ENCODE measurements at regions not wholly inside any gene's neighbourhood (a gene's known extent, or its start where the extent isn't known, plus 50 kb on each side); places are given as distances from the start of the nearest gene placed in this dataset.

GRCh38 chr6:71584712-71585436 lies 296.3 kb downstream of the OGFRL1 start:
- Histone ChIP-seq H3K4me1 (ENCODE audit: control insufficient read depth in 1 of 2, insufficient read depth in 2 of 2, low read length in 2 of 2) (no peaks in the 10 kb centered on the region), H3K18ac (ENCODE audit: low read length) (no peak overlapping the region), H2BK5ac (ENCODE audit: low read depth, low read length, poor library complexity) (no peak overlapping the region), H3K27ac (ENCODE audit: low read depth, low read length) (no peak overlapping the region), H3K9me3 (ENCODE audit: insufficient read depth, low read depth, low read length) (peaks cover 5% of the 10 kb centered on the region), H3K9ac (ENCODE audit: low read length) (no peak overlapping the region), H3K4me3 (ENCODE audit: low read depth, low read length) (no peak overlapping the region), H2BK120ac (ENCODE audit: insufficient read depth, low read length, poor library complexity) (no peak overlapping the region), H3K36me3 (ENCODE audit: control insufficient read depth in 1 of 2, insufficient read depth in 2 of 2, low read length in 2 of 2) (no peaks in the 10 kb centered on the region), H4K12ac (ENCODE audit: low read depth, low read length) (no peak overlapping the region), H4K91ac (ENCODE audit: low read depth, low read length) (no peak overlapping the region), H3K79me2 (ENCODE audit: control insufficient read depth, insufficient read depth, low read length, poor library complexity) (no peaks in the 10 kb centered on the region), H3K4me2 (ENCODE audit: low read length) (no peak overlapping the region), H2BK12ac (ENCODE audit: low read length) (no peak overlapping the region), H2AFZ (ENCODE audit: insufficient read depth, low read length, poor library complexity) (no peak overlapping the region), H2AK5ac (ENCODE audit: low read length) (no peak overlapping the region), H3K23ac (ENCODE audit: low read length) (no peak overlapping the region), H3K27me3 (ENCODE audit: insufficient read depth, low read length) (no peaks in the 10 kb centered on the region), H3K79me1 (ENCODE audit: low read length) (no peaks in the 10 kb centered on the region), H4K8ac (ENCODE audit: low read depth, low read length) (no peak overlapping the region), H3K14ac (ENCODE audit: low read length) (no peak overlapping the region), H3K4ac (ENCODE audit: low read depth, low read length) (no peak overlapping the region)
- no peak for DNase-seq
- WGBS (ENCODE audit: extremely low coverage, insufficient coverage, insufficient read length) = no CpG with 5 or more reads among the region's 44 CpGs

- H2AFZ ChIP-seq (ENCODE audit: insufficient read depth, low read length, poor library complexity) = no peak overlapping the region
- no peak for DNase-seq
- H3K4me3 ChIP-seq (ENCODE audit: low read depth, low read length) = peak overlapping the region; percentile 23
- no peak overlapping the region for H3K27ac ChIP-seq (ENCODE audit: low read depth, low read length)
- no peak overlapping the region for H3K9ac ChIP-seq (ENCODE audit: low read length)
- no peak overlapping the region for H4K91ac ChIP-seq (ENCODE audit: low read depth, low read length)
- no peak overlapping the region for H3K23ac ChIP-seq (ENCODE audit: low read length)
- H3K18ac ChIP-seq (ENCODE audit: low read length) = no peak overlapping the region
- H3K27me3 ChIP-seq (ENCODE audit: insufficient read depth, low read length) = no peaks in the 10 kb centered on the region
- no peaks in the 10 kb centered on the region for H3K4me1 ChIP-seq (ENCODE audit: control insufficient read depth in 1 of 2, insufficient read depth in 2 of 2, low read length in 2 of 2)
- no peaks in the 10 kb centered on the region for H3K79me1 ChIP-seq (ENCODE audit: low read length)
- WGBS (ENCODE audit: extremely low coverage, insufficient coverage, insufficient read length) = no CpG with 5 or more reads among the region's 23 CpGs
- H4K12ac ChIP-seq (ENCODE audit: low read depth, low read length) = no peak overlapping the region
- H2AK5ac ChIP-seq (ENCODE audit: low read length) = no peak overlapping the region
- H2BK120ac ChIP-seq (ENCODE audit: insufficient read depth, low read length, poor library complexity) = no peak overlapping the region
- H2BK12ac ChIP-seq (ENCODE audit: low read length) = no peak overlapping the region
- H3K9me3 ChIP-seq (ENCODE audit: insufficient read depth, low read depth, low read length) = peaks cover 5% of the 10 kb centered on the region
- H4K8ac ChIP-seq (ENCODE audit: low read depth, low read length) = no peak overlapping the region
- H3K79me2 ChIP-seq (ENCODE audit: control insufficient read depth, insufficient read depth, low read length, poor library complexity) = no peaks in the 10 kb centered on the region
- H3K14ac ChIP-seq (ENCODE audit: low read length) = no peak overlapping the region
- H3K36me3 ChIP-seq (ENCODE audit: control insufficient read depth in 1 of 2, insufficient read depth in 2 of 2, low read length in 2 of 2) = no peaks in the 10 kb centered on the region
- no peak overlapping the region for H3K4me2 ChIP-seq (ENCODE audit: low read length)
- no peak overlapping the region for H2BK5ac ChIP-seq (ENCODE audit: low read depth, low read length, poor library complexity)
- H3K4ac ChIP-seq (ENCODE audit: low read depth, low read length) = no peak overlapping the region
Observed at GRCh38 chr6:71585472-71585871, 296.9 kb downstream of the OGFRL1 start.

GRCh38 chr6:71588490-71588889 lies 297.9 kb upstream of the RIMS1 start:
- Histone ChIP-seq H3K4me2 (ENCODE audit: low read length) (no peak overlapping the region), H3K36me3 (ENCODE audit: control insufficient read depth in 1 of 2, insufficient read depth in 2 of 2, low read length in 2 of 2) (no peaks in the 10 kb centered on the region), H2BK12ac (ENCODE audit: low read length) (no peak overlapping the region), H3K79me2 (ENCODE audit: control insufficient read depth, insufficient read depth, low read length, poor library complexity) (no peaks in the 10 kb centered on the region), H3K23ac (ENCODE audit: low read length) (no peak overlapping the region), H4K8ac (ENCODE audit: low read depth, low read length) (no peak overlapping the region), H2BK5ac (ENCODE audit: low read depth, low read length, poor library complexity) (no peak overlapping the region), H3K4me3 (ENCODE audit: low read depth, low read length) (no peak overlapping the region), H3K4ac (ENCODE audit: low read depth, low read length) (no peak overlapping the region), H2BK120ac (ENCODE audit: insufficient read depth, low read length, poor library complexity) (no peak overlapping the region), H2AFZ (ENCODE audit: insufficient read depth, low read length, poor library complexity) (peak overlapping the region; percentile 35), H3K9me3 (ENCODE audit: insufficient read depth, low read depth, low read length) (peaks cover 5% of the 10 kb centered on the region), H3K79me1 (ENCODE audit: low read length) (no peaks in the 10 kb centered on the region), H4K12ac (ENCODE audit: low read depth, low read length) (no peak overlapping the region), H3K9ac (ENCODE audit: low read length) (no peak overlapping the region), H3K4me1 (ENCODE audit: control insufficient read depth in 1 of 2, insufficient read depth in 2 of 2, low read length in 2 of 2) (no peaks in the 10 kb centered on the region), H3K27me3 (ENCODE audit: insufficient read depth, low read length) (no peaks in the 10 kb centered on the region), H4K91ac (ENCODE audit: low read depth, low read length) (no peak overlapping the region), H2AK5ac (ENCODE audit: low read length) (no peak overlapping the region), H3K18ac (ENCODE audit: low read length) (no peak overlapping the region), H3K27ac (ENCODE audit: low read depth, low read length) (no peak overlapping the region), H3K14ac (ENCODE audit: low read length) (no peak overlapping the region)
- no peak for DNase-seq
- WGBS (ENCODE audit: extremely low coverage, insufficient coverage, insufficient read length) = no CpG with 5 or more reads among the region's 28 CpGs

- Histone ChIP-seq H3K4me2 (ENCODE audit: low read length) (no peak overlapping the region), H3K9me3 (ENCODE audit: insufficient read depth, low read depth, low read length) (peaks cover 5% of the 10 kb centered on the region), H2AFZ (ENCODE audit: insufficient read depth, low read length, poor library complexity) (no peak overlapping the region), H3K4me1 (ENCODE audit: control insufficient read depth in 1 of 2, insufficient read depth in 2 of 2, low read length in 2 of 2) (no peaks in the 10 kb centered on the region), H2BK5ac (ENCODE audit: low read depth, low read length, poor library complexity) (no peak overlapping the region), H3K23ac (ENCODE audit: low read length) (no peak overlapping the region), H3K36me3 (ENCODE audit: control insufficient read depth in 1 of 2, insufficient read depth in 2 of 2, low read length in 2 of 2) (no peaks in the 10 kb centered on the region), H3K27me3 (ENCODE audit: insufficient read depth, low read length) (no peaks in the 10 kb centered on the region), H3K79me1 (ENCODE audit: low read length) (no peaks in the 10 kb centered on the region), H4K8ac (ENCODE audit: low read depth, low read length) (no peak overlapping the region), H3K4ac (ENCODE audit: low read depth, low read length) (no peak overlapping the region), H3K79me2 (ENCODE audit: control insufficient read depth, insufficient read depth, low read length, poor library complexity) (no peaks in the 10 kb centered on the region), H3K27ac (ENCODE audit: low read depth, low read length) (no peak overlapping the region), H4K12ac (ENCODE audit: low read depth, low read length) (no peak overlapping the region), H3K4me3 (ENCODE audit: low read depth, low read length) (no peak overlapping the region), H2AK5ac (ENCODE audit: low read length) (no peak overlapping the region), H3K14ac (ENCODE audit: low read length) (no peak overlapping the region), H4K91ac (ENCODE audit: low read depth, low read length) (no peak overlapping the region), H3K9ac (ENCODE audit: low read length) (no peak overlapping the region), H2BK12ac (ENCODE audit: low read length) (no peak overlapping the region), H3K18ac (ENCODE audit: low read length) (no peak overlapping the region), H2BK120ac (ENCODE audit: insufficient read depth, low read length, poor library complexity) (no peak overlapping the region)
- DNase-seq = no peak
- WGBS (ENCODE audit: extremely low coverage, insufficient coverage, insufficient read length) = no CpG with 5 or more reads among the region's 5 CpGs
Observed at GRCh38 chr6:71589254-71589653, 297.1 kb upstream of the RIMS1 start.
